NCI-H2107 (cell line): ENCODE measurements at regions not wholly inside any gene's neighbourhood (a gene's known extent, or its start where the extent isn't known, plus 50 kb on each side); places are given as distances from the start of the nearest gene placed in this dataset.
"Not testable (repeated sequence)": the region's sequence is repeated elsewhere in the genome, so short reads cannot be mapped to it uniquely, and the experiment has no call there.

Source experiments
- DNase-seq: peaks from one replicate; lab custom pipeline; 2025; lab: John Stamatoyannopoulos, UW

GRCh38 chr4:97104006-97104405, 1039.3 kb downstream of the STPG2 start:
- no peak for DNase-seq

- DNase-seq: no peak
Measured at GRCh38 chr4:97104666-97105065, 1038.6 kb downstream of the STPG2 start.

- DNase-seq: no peak
Measured at GRCh38 chr4:97105347-97106099, 1037.8 kb downstream of the STPG2 start.

GRCh38 chr4:97106161-97106560, 1037.1 kb downstream of the STPG2 start:
- DNase-seq: no peak

DNA sequence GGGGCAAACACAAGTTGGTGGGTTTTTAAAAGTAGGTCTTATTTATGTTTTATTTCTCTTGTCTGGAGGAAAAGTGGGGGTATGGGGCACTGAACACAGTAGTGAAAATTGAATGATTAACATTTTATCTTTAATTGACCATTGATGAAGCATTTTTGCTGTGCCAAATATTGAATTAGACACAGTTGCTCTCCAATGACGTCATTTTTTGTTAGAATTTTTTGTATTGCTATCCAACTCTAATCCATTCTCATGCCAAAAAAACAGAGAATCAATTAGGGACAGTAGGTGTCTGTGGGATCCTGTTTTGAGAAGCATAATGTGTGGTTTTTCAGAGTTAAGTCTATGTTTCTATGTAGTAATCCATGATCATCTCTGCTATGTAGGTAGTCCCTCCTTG, 1032.8 kb downstream of the STPG2 start:
- DNase-seq: no peak

DNA sequence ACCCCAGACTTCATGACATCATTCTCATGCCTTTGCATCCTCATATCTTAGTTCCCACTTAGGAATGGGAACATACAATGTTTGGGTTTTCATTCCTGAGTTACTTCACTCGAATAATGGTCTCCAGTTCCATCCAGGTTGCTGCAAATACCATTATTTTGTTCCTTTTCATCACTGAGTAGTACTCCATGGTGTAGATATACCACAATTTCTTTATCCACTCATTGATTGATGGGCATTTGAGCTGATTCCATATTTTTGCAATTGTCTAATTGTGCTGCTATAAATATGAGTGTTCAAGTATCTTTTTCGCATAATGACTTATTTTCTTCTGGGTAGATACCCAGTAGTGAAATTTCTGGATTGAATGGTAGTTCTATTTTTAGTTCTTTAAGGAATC, 1026.8 kb downstream of the STPG2 start:
- no peak for DNase-seq

GRCh38 chr4:97121493-97121892, 1021.8 kb downstream of the STPG2 start:
- no peak for DNase-seq

- no peak for DNase-seq
Measured at GRCh38 chr4:97123573-97123972, 1019.7 kb downstream of the STPG2 start.

DNA sequence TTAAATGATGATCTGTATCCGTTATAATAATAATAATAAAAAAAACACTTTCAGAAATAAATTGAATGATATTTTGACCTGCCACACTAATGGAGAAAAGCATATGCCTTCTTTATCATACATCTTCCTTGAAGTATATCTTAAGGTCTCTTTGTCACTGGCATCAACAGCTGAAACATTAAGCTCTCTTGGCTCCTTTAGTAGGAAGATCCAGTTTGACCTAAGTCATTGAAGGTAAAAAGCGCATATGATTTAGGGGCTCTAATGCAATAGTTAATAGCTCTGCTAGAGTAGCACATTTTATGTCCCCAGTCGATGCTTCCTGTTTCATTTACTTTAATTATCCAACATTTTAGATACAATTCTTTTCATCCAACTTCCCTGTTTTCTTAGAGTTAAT, 1010.8 kb downstream of the STPG2 start:
- DNase-seq: no peak

DNA sequence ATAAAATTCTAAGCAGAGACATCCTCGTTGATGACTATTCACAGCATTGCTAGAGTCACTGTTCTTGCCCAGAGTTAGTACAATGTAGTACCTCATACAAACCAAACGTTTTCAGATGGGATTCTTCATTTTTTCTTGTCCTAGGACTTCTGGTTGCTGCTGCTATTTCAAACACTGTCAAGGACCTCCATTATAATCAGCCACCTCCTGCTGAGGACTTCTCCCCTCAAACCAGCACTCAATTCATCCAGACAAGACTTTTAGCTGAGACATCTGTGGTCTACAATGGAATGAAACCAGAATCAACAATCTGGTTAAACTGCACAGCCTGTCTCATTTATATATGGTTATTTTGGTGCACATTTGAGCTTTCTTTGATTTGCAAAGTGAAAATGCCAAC, 1008.8 kb downstream of the STPG2 start:
- no peak for DNase-seq

GRCh38 chr4:97139791-97140190, 1003.5 kb downstream of the STPG2 start:
- no peak for DNase-seq

DNA sequence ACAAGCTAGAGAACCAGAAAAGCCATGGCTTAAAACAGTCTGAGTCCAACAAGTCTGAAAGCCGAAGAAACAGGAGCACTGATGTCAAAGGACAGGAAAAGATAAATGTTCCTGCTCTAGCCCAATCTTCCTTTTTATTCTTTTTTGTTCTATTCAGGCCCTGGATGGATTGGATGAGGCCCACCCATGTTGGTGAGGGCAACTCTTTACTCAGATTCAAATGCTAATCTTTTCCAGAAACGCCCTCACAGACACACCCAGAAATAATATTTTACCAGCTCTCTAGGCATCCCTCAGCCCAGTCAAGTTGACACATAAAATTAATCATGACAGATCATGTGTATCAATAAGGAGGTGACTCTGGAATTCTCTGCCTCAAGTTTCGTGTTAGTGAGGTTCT, 1002.7 kb downstream of the STPG2 start:
- DNase-seq: no peak

GRCh38 chr4:97141332-97141731, 1001.9 kb downstream of the STPG2 start:
- not testable (repeated sequence) for DNase-seq

DNA sequence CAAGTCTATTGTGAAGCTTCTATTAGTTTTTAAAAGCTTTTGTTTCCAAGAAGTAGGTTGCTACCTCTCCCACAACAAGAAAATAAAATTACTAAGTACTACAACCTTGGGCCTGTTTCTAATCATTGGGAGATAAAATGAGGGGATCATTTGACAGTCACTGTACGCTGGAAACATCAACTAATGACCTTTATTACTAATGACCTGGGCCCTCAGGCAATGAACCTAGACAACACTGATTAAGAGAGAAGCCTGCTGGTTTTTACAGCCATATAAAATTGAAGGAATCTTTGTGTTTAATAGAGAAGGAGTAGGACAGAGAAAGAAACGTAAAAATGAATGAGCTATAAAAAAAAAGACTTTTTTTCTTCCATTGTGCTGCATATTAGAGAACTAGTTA, 1000.9 kb downstream of the STPG2 start:
- DNase-seq: no peak

GRCh38 chr4:97142893-97143292, 1000.4 kb downstream of the STPG2 start:
- DNase-seq: no peak

DNA sequence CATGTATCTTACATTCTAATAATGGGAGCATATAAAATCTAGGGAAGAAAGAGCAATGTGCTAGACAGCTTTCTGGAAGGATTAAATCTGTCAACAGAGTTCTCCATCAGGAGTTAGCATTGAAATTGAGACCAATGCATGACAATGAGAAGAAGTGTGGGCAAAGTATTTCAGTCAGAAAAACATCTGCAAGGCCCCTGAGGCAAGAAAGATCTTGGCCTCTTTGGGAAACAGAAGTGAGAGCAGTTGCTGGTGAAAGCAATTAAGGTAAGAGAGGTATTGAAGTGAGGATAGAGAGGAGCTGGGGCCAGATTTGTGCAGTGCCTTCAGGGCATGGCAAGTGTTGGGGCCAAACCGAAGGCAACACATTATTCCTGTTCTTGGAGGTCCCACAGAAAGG, 999.1 kb downstream of the STPG2 start:
- no peak for DNase-seq

DNA sequence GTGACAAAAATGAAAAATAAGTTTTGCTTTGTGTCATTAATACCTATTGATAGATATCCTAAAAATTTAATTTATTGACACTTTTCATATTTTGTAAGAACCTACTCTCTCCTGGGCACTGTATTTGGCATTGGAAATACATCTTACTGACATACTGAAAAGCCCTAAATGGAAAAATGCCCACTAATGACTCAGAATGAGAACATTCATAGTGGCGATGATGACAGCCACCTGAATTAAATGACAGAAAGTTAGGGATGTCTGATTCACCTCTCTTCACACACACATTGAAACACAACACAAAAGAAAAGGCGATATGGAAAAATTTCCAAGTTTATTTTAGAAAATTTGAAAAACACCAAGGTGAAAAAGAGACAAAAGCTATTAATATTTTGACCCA, 992.3 kb downstream of the STPG2 start:
- DNase-seq: no peak

GRCh38 chr4:97152149-97152548, 991.1 kb downstream of the STPG2 start:
- no peak for DNase-seq

DNA sequence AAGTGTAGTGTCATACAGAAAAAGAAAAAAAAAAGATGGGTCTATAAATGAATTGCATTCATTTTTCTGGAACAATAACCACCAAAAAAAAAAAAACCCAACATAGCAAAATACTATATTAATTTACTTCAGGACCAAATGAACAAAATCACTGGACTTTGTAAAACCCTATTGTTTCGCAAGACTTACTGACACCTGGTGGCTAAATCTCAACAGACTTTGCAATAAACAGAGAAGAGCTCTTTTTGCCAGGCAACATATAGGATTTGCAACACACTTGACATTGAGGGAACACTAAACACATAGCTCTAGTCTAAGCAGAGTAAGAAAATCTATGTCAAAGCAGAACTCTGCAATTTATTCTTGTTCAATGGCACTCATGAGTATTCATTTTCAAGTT, 990.2 kb downstream of the STPG2 start:
- DNase-seq: no peak

DNA sequence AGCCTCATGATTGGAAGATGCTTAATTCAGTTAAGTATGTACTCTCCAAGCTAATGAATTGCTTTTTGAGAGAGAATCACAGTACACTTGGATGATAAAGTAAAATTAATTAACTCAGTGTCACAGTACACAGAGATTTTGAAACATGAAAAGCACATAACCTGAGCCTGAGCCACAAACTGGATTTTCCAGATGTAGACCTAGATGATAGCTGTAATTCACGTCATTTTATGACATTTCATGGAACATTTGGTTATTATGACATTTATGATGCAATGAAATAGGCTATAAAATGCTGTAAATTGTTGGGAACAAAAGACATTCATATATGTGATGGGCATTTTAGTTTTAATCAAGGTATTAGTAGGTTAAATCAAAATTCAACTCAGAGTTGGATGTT, 983.7 kb downstream of the STPG2 start:
- no peak for DNase-seq

DNA sequence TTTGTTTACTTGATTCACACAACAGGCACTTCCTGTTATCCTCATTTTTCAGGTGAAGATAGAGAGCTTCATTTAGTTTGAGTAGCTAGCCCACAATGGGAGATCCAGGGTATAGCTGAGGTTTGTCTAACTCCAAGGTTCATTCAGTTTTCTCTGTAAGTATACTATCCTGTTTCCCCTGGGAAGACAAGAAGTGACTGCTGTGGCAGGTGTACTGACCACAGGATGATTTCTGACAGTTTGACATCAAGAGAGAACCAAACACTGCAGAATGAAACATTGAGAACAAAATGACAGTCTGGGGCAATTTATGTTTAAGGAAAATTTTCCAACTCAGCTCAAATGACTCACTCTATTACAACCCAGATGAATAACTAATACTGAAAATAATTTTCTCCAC, 958.0 kb downstream of the STPG2 start:
- DNase-seq: no peak

GRCh38 chr4:97197106-97197505, 946.2 kb downstream of the STPG2 start:
- DNase-seq: no peak

GRCh38 chr4:97208749-97209148, 934.5 kb downstream of the STPG2 start:
- DNase-seq: no peak

- no peak for DNase-seq
Measured at GRCh38 chr4:97215409-97215941, 927.8 kb downstream of the STPG2 start.
